Stimulated activated CD8-positive, alpha-beta memory T cell treated with anti-CD3 and anti-CD28 coated beads, Interleukin-7, amount 100 ng/mL, for 48 hours (primary cell): ENCODE measurements at regions not wholly inside any gene's neighbourhood (a gene's known extent, or its start where the extent isn't known, plus 50 kb on each side); places are given as distances from the start of the nearest gene placed in this dataset.

Experiments used
- DNase-seq, 2 donors: peaks; one replicate each; pipeline ENCODE4 v3.0.0-alpha.2; 2020; ENCODE audit warnings: low read depth in 1 of 2; ENCODE audit errors: extremely low read depth in 1 of 2

GRCh38 chr4:180407275-180407885 is 1835.8 kb upstream of the TENM3 start:
- DNase-seq = no peak

DNA sequence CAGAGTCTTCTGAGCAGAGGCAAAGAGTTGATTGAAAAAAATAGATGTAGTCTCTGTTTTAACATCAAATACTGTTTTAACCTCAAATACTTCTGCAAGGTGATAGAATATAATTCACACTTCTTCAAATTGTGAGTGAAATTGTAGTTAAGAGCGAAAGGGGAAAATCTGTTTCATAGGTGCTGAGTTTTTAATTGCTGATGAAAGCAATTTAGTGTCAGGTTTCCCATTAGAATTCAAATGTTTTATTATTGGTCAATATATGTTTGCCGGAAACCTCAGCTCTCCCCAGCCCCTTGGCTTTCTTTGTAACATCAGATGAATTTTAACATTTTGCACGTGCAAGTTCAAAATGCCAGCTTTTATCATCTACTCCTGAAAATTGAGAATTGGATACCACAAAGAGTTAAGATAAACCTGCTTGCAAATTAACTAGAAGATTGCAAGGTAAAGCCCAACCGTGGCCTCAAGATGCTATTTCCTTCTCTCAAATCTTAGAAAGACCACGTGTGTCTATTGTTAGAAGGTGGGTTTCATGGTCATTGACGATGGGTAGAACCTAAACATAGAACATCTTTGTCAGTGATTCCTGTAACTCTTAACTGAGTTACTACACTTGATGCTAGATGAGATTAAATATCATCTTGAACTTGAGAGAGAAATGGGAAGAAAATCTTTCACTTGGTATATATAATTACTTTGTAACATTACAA is 1824.2 kb upstream of the TENM3 start:
- DNase-seq = no peak

- DNase-seq = no peak
Observed at GRCh38 chr4:180422989-180423711, 1820.1 kb upstream of the TENM3 start.

GRCh38 chr4:180423712-180424057 is 1819.5 kb upstream of the TENM3 start:
- DNase-seq = no peak

DNA sequence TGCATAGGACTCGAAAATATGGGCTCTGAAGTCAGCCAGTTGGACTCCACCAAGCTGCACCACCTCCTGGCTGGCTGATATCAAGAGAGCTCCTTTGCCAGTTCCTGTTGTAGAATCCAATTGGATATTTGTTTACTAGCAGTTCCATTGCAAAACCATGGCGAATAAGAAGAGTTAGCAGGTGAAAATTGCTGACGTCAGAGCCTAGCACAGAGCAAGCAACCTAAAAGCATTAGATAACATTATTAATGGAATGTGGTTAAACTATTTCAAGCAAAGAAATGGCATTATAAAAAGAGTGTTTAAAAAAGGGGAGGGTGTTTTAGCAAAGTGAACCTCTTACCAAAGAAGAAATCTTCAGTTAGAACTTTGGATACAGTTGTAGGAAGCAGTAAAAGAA is 1816.3 kb upstream of the TENM3 start:
- no peak for DNase-seq

DNA sequence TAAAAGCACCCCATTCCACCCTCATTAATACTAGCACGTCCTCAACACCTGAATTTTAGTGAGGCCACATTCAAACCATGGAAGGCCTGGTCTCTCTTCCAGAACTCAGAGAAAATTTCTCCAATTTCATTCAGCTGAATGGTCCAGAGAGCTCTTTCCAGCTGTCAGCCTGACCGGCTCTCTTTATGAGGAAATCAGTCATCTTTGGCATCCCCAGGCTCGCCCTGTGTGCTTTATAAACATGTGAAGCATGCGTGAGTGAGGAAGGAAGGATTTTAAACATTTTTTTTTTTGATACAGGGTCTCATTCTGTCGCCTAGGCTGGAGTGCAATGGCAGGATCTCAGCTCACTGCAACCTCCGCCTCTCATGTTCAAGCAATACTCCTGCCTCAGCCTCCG is 1812.9 kb upstream of the TENM3 start:
- no peak for DNase-seq

GRCh38 chr4:180434131-180434895 is 1808.9 kb upstream of the TENM3 start:
- DNase-seq = no peak

DNA sequence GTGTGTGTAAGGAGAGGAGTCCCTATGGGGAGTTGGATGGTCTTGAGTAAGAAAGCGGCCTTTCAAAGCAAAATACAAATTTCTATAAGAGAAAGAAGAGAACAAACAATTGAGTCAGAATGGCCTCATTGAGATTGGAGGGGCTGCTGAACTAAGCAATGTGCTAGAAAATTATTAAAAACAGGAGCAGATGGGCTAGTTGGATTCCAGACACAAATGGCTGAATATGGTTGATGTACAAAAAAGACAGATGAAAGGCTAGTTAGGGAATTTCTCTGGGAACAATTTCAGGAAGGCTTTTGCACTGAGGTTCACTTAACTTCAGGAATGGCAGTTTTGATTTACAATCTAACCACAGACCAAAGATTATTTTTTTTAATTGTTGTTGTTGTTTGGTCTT is 1806.8 kb upstream of the TENM3 start:
- no peak for DNase-seq

GRCh38 chr4:180437601-180438000 is 1805.6 kb upstream of the TENM3 start:
- no peak for DNase-seq

GRCh38 chr4:180448306-180448705 is 1794.9 kb upstream of the TENM3 start:
- no peak for DNase-seq

- no peak for DNase-seq
Observed at GRCh38 chr4:180449395-180449956, 1793.7 kb upstream of the TENM3 start.

DNA sequence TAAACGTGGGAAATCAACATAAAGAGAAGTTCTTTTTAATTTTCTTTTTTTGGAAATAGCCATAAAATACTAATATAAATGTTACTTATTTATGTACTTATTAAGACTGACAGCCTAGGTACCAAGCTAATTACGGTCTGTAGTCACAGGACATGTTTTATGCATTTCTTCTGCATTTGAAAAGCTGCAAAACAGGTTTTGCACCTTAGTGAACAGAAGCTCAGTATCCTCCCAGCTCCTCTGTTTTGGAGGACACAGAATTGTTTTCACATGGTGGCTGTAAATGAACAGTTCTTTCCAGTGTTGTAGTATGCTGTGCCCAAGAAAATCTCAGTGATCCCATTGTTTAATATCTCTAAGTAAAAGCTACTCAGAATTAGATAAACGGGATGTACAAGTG is 1788.0 kb upstream of the TENM3 start:
- no peak for DNase-seq

GRCh38 chr4:180456928-180457327 is 1786.3 kb upstream of the TENM3 start:
- DNase-seq = no peak

GRCh38 chr4:180462116-180462515 is 1781.1 kb upstream of the TENM3 start:
- DNase-seq = no peak

- DNase-seq = no peak
Observed at GRCh38 chr4:180465364-180465763, 1777.8 kb upstream of the TENM3 start.

DNA sequence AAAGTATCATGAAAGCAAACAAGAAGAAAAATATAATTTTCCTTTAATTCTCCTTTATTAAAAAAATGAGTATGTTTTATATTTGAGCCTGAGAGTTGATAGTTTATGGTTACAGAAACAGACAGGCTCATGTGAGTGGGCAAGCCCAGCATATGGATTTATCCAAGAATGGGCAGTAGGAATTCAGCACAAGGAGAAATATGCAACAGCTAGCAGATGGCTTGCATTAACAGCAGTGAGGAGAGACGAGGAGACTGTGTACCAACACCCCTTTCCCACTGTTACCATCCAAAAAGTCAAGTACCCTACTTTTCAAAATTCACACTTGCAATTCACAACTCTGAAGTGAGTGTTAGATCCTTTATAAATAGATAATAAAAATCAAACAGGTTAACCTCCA is 1760.2 kb upstream of the TENM3 start:
- DNase-seq = no peak

- DNase-seq = no peak
Observed at GRCh38 chr4:180485407-180485806, 1757.8 kb upstream of the TENM3 start.

GRCh38 chr4:180486342-180486741 is 1756.9 kb upstream of the TENM3 start:
- DNase-seq = no peak

DNA sequence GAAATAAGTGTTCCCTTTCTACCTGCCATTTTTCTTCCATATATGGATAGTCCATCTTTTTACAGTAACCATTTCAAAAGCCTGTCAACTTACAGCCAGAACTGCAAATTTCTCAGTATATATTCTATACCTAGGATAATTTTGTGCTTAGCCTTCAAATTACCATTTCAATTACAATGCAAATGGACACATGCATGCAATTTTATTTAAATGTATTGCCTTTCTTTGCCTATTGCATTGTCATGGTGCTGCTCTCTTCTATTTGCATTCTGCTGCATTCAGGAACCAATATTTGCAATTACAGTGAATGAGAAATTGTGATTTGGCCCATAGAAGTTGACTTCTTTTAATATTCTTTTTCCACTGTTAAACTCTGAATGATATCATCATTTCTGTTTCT is 1753.4 kb upstream of the TENM3 start:
- DNase-seq = no peak

DNA sequence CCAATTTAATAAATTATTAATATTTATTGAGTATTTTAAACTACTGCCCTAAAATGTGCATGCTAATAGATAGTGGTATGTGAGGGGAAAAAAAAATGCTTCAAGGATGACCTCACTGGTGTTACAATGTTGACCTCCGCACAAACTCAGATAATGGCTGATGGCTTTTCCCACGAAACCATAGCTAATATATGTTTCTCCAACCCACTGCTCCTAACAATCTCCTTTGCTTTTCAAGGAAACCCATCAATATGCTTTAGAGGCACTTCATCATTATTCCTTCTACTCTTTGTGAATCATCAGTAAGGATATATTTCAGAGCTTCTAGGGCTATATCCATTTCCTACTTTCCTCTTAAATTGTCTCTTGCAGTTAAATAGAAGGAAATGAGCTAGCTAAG is 1752.0 kb upstream of the TENM3 start:
- no peak for DNase-seq

DNA sequence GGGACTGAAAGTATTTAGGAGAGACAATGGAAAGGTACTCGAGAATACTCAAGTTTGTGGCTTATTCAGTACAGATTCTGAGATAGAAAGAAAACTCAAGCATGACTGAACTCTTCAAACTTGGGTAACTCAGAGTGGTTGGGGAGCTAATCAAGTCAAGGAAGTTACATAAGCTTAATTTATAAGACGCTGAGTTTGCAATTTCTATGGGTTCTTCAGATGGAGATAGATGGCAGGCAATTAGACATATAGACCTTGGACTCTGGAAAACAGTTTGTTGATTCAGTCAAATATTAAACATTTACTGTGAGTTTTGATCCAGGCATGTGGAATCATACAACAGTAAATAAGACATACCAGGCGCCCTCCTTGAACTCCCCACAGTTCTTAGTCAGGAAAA is 1749.9 kb upstream of the TENM3 start:
- DNase-seq = no peak
